Endodermal cell (in vitro differentiated cells): ENCODE measurements at regions not wholly inside any gene's neighbourhood (a gene's known extent, or its start where the extent isn't known, plus 50 kb on each side); places are given as distances from the start of the nearest gene placed in this dataset.

Experiments
- DNase-seq: peaks from one replicate; pipeline ENCODE4 v3.0.0-alpha.2; 2017
- H3K27ac ChIP-seq: 2 replicates; pipeline ENCODE4 v1.5.1; 2013; ENCODE audit warnings: mild to moderate bottlenecking, low read depth, low read length, moderate library complexity
- H3K27me3 ChIP-seq: 2 replicates; pipeline ENCODE4 v1.6.1; 2013; ENCODE audit warnings: mild to moderate bottlenecking, low read length, moderate library complexity; ENCODE audit not compliant: insufficient read depth, control insufficient read depth, poor library complexity, severe bottlenecking
- H3K36me3 ChIP-seq: 2 replicates; pipeline ENCODE4 v1.7.0; 2013; ENCODE audit warnings: mild to moderate bottlenecking, low read length, moderate library complexity; ENCODE audit not compliant: control insufficient read depth, insufficient read depth
- H3K4me1 ChIP-seq: one replicate; pipeline ENCODE4 v1.7.0; 2013; ENCODE audit warnings: low read length; ENCODE audit not compliant: control insufficient read depth, insufficient read depth
- H3K4me3 ChIP-seq: 2 replicates; pipeline ENCODE4 v1.5.1; 2013; ENCODE audit warnings: mild to moderate bottlenecking, low read length, moderate library complexity
- H3K9ac ChIP-seq: 2 replicates; pipeline ENCODE4 v1.6.1; 2013; ENCODE audit warnings: mild to moderate bottlenecking, low read length, moderate library complexity; ENCODE audit not compliant: poor library complexity, severe bottlenecking; ENCODE audit errors: extremely low read depth
- H3K9me3 ChIP-seq: 2 replicates; pipeline ENCODE4 v1.6.1; 2013; ENCODE audit warnings: mild to moderate bottlenecking, low read length, moderate library complexity; ENCODE audit not compliant: control insufficient read depth
- H3K27ac Mint-ChIP-seq: 2 replicates; pipeline ENCODE4 v1.8.0; 2020; ENCODE audit warnings: mixed read lengths
- H3K27me3 Mint-ChIP-seq: 2 replicates; pipeline ENCODE4 v1.8.0; 2021; ENCODE audit warnings: mild to moderate bottlenecking, mixed read lengths; ENCODE audit not compliant: insufficient read depth
- H3K36me3 Mint-ChIP-seq: 2 replicates; pipeline ENCODE4 v1.8.0; 2020; ENCODE audit warnings: low read depth, mixed read lengths
- H3K4me1 Mint-ChIP-seq: 2 replicates; pipeline ENCODE4 v1.8.0; 2020; ENCODE audit warnings: mixed read lengths
- H3K4me3 Mint-ChIP-seq: 2 replicates; pipeline ENCODE4 v1.8.0; 2020; ENCODE audit warnings: mild to moderate bottlenecking, moderate library complexity, mixed read lengths
- H3K9me3 Mint-ChIP-seq: 2 replicates; pipeline ENCODE4 v1.8.0; 2020; ENCODE audit warnings: mild to moderate bottlenecking, mixed read lengths
- WGBS, 2 experiments: methylation state at CpG; one replicate each; pipeline versions ENCODE4 v1.1.5 to v1.1.7; 2013; ENCODE audit warnings: missing lambda C conversion rate in 2 of 2, mixed read lengths in 1 of 2; ENCODE audit not compliant: insufficient coverage in 1 of 2, insufficient read length in 1 of 2; 5-methylcytosine and 5-hydroxymethylcytosine counted together
- TF ChIP-seq, protein P1 (sequence below): fragments of 200-600 bp; sonication (generic); conservative IDR thresholded peaks from 2 replicates; pipeline ENCODE4 v1.5.0; 2021; ENCODE audit warnings: antibody characterized with exemption, mild to moderate bottlenecking

DNA sequence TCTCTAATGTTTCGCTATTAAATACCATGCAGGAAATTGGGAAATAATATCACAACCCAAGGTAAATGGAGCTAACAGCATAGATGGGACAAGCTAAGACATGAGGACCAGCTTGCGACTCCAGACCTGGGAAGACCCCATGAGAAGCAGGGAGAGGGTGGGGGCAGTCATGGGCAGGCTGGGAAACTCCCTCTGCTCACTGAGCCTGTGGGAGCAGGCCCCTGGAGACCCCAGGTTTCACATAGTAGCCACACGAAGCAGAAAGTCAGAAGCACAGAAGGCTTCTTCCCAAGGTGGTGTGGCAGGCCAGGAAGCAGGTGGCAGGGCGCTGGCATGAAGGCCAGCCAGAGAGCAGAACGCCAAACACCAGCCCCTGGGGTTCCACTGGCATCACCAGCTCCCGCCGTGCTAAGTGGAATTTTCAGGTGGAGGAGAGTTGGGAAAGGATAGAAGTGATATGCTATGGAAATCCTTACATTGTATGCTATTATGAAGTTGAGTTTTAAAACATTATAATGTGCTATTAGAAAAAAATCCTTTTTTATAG lies 99.9 kb upstream of the RNF32 start:
- Histone ChIP-seq H3K9me3 (no peaks in the 10 kb centered on the region), H3K9ac (no peak overlapping the region), H3K27me3 (no peaks in the 10 kb centered on the region), H3K36me3 (no peaks in the 10 kb centered on the region), H3K27ac (no peak overlapping the region), H3K4me1 (no peaks in the 10 kb centered on the region), H3K4me3 (no peak overlapping the region)
- TF ChIP-seq, protein P1, sequence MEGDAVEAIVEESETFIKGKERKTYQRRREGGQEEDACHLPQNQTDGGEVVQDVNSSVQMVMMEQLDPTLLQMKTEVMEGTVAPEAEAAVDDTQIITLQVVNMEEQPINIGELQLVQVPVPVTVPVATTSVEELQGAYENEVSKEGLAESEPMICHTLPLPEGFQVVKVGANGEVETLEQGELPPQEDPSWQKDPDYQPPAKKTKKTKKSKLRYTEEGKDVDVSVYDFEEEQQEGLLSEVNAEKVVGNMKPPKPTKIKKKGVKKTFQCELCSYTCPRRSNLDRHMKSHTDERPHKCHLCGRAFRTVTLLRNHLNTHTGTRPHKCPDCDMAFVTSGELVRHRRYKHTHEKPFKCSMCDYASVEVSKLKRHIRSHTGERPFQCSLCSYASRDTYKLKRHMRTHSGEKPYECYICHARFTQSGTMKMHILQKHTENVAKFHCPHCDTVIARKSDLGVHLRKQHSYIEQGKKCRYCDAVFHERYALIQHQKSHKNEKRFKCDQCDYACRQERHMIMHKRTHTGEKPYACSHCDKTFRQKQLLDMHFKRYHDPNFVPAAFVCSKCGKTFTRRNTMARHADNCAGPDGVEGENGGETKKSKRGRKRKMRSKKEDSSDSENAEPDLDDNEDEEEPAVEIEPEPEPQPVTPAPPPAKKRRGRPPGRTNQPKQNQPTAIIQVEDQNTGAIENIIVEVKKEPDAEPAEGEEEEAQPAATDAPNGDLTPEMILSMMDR: no peak
- DNase-seq: no peak
- H3K4me1 Mint-ChIP-seq: no peaks in the 10 kb centered on the region
- H3K9me3 Mint-ChIP-seq: no peaks in the 10 kb centered on the region
- WGBS, 2 experiments: 88 to 94% methylated on average over 7 of the region's 7 CpGs
- no peak overlapping the region for H3K4me3 Mint-ChIP-seq
- no peaks in the 10 kb centered on the region for H3K36me3 Mint-ChIP-seq
- no peaks in the 10 kb centered on the region for H3K27me3 Mint-ChIP-seq
- H3K27ac Mint-ChIP-seq: no peak overlapping the region

DNA sequence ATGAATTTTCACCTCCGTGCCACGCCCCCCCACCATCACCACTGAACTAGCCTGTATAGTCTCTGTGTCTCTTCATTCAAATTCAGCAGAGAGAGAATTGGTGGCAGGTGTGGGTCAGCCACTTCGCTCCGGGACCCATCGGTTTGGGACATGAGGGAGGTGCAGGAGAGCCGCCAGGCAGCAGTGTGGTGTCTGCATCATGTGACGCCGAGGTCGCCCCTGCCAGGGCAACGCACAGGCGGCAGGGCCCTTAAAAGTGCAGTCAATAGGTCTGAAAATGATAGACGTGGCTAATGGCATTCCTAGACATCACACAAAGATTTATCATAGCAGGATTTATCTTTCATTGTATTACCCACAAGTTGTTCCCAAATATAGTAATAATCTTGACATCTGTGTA lies 100.6 kb upstream of the RNF32 start:
- H3K4me1 ChIP-seq: no peaks in the 10 kb centered on the region
- H3K9ac ChIP-seq: no peak overlapping the region
- H3K27me3 ChIP-seq: no peaks in the 10 kb centered on the region
- H3K36me3 ChIP-seq: no peaks in the 10 kb centered on the region
- Mint-ChIP-seq H3K4me3 (no peak overlapping the region), H3K27me3 (no peaks in the 10 kb centered on the region), H3K36me3 (no peaks in the 10 kb centered on the region), H3K4me1 (no peaks in the 10 kb centered on the region), H3K9me3 (no peaks in the 10 kb centered on the region), H3K27ac (no peak overlapping the region)
- H3K4me3 ChIP-seq: no peak overlapping the region
- TF ChIP-seq, protein P1: no peak
- no peak overlapping the region for H3K27ac ChIP-seq
- WGBS, 2 experiments: 82 to 94% methylated on average over 8 to 12 of the region's 12 CpGs
- H3K9me3 ChIP-seq: no peaks in the 10 kb centered on the region
- DNase-seq: no peak

DNA sequence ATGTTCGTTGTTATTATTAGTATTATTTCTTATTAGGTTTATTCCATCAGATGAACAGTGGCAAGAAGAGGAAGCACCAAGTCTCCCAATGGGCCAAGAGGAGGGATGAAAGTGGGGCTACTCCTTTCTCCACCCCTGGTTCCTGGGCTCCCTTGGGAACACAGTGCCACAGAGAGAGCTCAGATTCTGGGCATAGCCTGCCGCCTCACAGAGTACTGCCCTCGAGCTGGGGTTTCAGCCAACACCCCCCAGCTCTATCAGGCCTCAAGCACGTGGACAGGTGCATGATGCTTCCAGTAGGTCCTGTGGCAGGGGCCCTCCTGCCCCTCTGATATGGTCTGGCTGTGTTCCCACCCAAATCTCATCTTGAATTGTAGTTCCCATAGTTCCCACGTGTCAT lies 103.6 kb upstream of the RNF32 start:
- 81 to 96% methylated on average over 3 to 4 of the region's 5 CpGs for WGBS, 2 experiments
- no peaks in the 10 kb centered on the region for H3K27me3 Mint-ChIP-seq
- TF ChIP-seq, protein P1: no peak

More for the DNA sequence above, 103.6 kb upstream of the RNF32 start:
- Mint-ChIP-seq H3K27ac (no peak overlapping the region), H3K4me1 (peaks cover 5% of the 10 kb centered on the region), H3K36me3 (no peaks in the 10 kb centered on the region), H3K9me3 (no peaks in the 10 kb centered on the region), H3K4me3 (no peak overlapping the region)
- Histone ChIP-seq H3K27me3 (no peaks in the 10 kb centered on the region), H3K9me3 (no peaks in the 10 kb centered on the region), H3K9ac (no peak overlapping the region), H3K4me3 (no peak overlapping the region), H3K4me1 (no peaks in the 10 kb centered on the region), H3K36me3 (no peaks in the 10 kb centered on the region), H3K27ac (no peak overlapping the region)
- no peak for DNase-seq
